GM18505 (cell line): ENCODE measurements at regions not wholly inside any gene's neighbourhood (a gene's known extent, or its start where the extent isn't known, plus 50 kb on each side); places are given as distances from the start of the nearest gene placed in this dataset.
"Not testable (repeated sequence)": the region's sequence is repeated elsewhere in the genome, so short reads cannot be mapped to it uniquely, and the experiment has no call there.

Experiments
- ATAC-seq: cut with Tn5 transposase; IDR thresholded peaks from one replicate; pipeline ENCODE4 v1.9.1; 2021; ENCODE audit not compliant: unreplicated experiment
- POLR2A ChIP-seq: IDR thresholded peaks from 4 replicates; pipeline ENCODE4 v1.6.1; 2011; ENCODE audit warnings: borderline replicate concordance; ENCODE audit not compliant: insufficient read depth, insufficient read length; ENCODE audit errors: extremely low read depth

DNA sequence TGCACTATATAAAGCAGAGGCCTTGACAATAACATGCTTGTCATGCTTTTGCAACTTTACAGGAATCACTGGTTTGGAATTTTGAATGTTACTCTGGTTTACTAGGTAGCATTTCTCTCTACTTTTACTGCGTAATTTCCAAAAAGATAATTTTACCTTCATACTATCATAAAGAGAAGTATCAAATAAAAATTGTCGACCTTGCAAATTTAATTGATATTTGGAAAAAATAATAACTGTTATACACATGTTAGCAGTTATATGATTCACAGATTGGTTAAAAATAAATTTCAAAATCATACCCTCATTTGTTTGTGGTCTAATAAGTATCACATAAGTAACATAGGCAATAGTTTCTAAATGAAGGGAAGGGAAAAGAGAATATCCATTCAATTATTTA, 228.5 kb upstream of the CACNA2D1 start:
- TF ChIP-seq POLR2A = no peak

DNA sequence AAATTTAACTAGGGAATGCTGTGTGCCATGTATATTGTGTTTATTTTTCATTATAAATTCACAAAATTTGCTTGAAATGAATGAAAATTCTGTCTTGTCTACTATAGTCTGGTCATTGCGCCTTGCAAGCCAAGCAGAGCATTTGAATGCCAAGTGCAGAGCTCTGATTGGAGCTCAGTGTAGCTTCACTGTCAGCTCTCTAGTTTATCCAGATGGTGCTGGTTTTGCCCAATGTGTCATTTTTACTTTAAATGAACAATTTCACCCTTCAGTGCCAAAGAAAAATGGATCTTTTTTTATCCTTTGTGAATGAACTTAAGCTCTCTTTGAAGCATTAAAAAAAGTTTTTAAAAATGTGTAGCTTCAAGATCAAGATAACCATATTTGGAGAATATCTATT, 225.6 kb upstream of the CACNA2D1 start:
- no peak for TF ChIP-seq POLR2A
- no peak for ATAC-seq

More for the DNA sequence above, 228.5 kb upstream of the CACNA2D1 start:
- ATAC-seq = no peak

DNA sequence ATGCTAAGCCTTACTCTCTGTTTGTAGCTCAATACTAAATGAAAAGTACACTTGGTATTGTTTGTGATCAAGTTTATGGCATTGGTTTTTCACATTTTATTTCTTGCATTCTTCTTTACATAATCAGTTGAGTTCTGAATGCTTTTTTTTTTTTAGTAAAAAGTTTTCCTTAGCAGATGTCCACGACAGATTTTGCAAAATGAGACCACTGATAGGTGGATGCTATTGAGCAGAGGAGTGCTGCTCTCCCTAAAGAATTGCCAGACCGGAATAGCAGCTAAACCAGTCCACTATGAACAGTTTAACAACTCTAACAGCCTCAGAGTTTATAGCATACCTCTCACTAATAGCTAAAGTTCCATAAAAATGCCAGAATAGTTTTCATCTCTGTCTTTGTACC, 225.1 kb upstream of the CACNA2D1 start:
- no peak for ATAC-seq
- TF ChIP-seq POLR2A = no peak

- no peak for ATAC-seq
- TF ChIP-seq POLR2A = no peak
These were observed 222.5 kb upstream of the CACNA2D1 start for GRCh38 chr7:82665966-82666507.

DNA sequence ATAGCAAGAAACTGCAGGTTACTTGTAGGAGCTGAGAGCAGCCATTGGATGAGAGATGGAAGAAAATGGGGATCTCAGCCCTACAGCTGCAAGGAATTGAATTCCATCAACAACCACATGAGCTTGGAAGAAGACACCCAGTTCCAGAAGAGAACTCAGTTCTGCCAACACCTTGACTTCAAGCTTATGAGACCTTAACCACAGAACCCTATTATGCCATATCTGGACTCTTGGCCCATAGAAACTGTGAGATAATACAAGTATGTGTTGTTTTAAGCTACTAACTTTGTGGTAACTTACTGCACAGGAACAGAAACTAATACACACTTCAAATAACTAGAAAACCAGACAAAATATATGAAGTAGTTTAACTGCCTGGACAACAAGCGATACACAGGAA, 212.4 kb upstream of the CACNA2D1 start:
- ATAC-seq = no peak
- no peak for TF ChIP-seq POLR2A

- ATAC-seq = not testable (repeated sequence)
These were observed 206.5 kb upstream of the CACNA2D1 start for GRCh38 chr7:82650095-82650494.

- ATAC-seq = no peak
- no peak for TF ChIP-seq POLR2A
These were observed 190.0 kb upstream of the CACNA2D1 start for GRCh38 chr7:82633592-82633991.

DNA sequence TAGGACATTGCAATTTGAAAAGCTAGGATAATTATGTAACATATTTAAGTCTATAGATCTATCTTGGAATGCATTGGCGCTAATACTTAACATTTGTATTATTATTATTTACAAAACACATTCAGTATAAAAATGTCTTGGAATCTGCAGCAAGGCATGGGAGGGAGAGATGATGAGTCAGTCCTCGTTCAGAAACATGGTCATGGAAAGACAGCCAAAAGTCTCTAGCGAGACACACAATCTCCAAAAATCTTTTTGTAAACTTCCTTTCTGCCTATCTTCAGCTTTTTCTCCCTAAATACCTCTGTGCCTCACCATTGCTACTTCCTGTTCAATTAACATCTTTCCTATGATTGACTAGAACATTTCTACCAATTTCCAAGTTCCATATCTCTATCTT, 188.4 kb upstream of the CACNA2D1 start:
- no peak for ATAC-seq
- TF ChIP-seq POLR2A = no peak

- no peak for TF ChIP-seq POLR2A
- ATAC-seq = no peak
These were observed 186.0 kb upstream of the CACNA2D1 start for GRCh38 chr7:82629583-82629982.

DNA sequence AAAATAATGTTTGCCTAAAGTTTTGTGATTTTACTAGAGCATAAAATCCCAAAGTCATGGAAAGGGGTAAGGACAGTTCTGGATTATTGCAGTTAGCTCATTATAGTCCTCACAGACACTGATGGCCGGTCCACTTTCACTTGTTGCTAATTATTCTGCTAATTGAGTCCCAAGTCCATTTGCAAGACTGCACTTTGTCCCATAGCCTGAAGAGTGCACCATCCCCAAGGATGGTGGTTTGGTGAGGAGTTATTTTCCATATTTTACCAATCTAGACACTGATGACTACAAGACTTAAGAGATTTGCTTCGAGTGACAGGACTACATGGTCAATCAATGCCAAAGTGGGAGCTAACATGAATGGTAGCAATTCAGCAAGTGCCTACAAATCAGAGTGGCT, 181.8 kb upstream of the CACNA2D1 start:
- no peak for TF ChIP-seq POLR2A
- ATAC-seq = no peak

- TF ChIP-seq POLR2A = no peak
- no peak for ATAC-seq
These were observed 181.4 kb upstream of the CACNA2D1 start for GRCh38 chr7:82624965-82625364.

DNA sequence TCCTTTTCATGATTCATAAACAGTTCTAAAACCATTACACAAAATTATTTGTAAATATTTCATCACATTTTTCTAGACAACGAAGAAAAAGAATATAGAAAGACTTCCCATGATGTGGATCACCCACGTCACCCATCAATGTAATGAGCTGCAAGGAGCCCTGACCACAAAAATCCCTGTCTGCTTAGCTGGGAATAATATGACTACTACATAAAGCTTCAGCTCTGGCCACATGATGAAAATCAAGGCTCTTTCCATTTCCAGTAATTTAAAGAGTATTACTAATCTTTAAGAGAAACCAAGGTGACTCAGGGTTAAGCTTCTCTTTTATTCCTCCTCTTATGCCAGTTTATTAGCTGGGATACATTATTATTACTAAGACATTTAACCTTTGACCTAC, 180.8 kb upstream of the CACNA2D1 start:
- TF ChIP-seq POLR2A = no peak
- no peak for ATAC-seq

- ATAC-seq = no peak
These were observed 180.2 kb upstream of the CACNA2D1 start for GRCh38 chr7:82623812-82624211.

DNA sequence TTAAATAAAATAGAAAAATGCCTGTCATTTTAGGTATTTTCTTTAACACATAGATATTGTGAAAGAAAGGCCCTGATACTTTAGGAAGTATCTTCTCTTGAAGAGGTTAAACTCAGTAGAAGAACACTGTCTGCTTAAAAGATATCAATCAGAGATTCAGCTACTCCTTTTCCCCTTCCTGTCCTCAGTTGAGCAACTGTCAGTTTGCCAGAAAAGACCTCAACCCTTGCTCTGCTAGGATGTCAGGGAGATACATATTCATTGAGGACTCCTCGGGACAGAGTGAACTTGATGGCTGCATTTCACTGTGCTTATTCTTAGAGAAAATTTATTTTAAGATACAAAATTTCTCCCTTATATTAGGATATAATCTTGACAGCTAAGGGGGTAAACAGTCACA, 173.6 kb upstream of the CACNA2D1 start:
- TF ChIP-seq POLR2A = no peak
- no peak for ATAC-seq

More at GRCh38 chr7:82623812-82624211, 180.2 kb upstream of the CACNA2D1 start:
- TF ChIP-seq POLR2A = no peak

- TF ChIP-seq POLR2A = no peak
- ATAC-seq = no peak
These were observed 172.6 kb upstream of the CACNA2D1 start for GRCh38 chr7:82616059-82616728.

- no peak for TF ChIP-seq POLR2A
- ATAC-seq = peak; percentile 94
These were observed 171.9 kb upstream of the CACNA2D1 start for GRCh38 chr7:82615527-82615926.

GRCh38 chr7:82609746-82610145, 166.2 kb upstream of the CACNA2D1 start:
- no peak for TF ChIP-seq POLR2A
- no peak for ATAC-seq
